HEK293 (cell line): ENCODE measurements at regions not wholly inside any gene's neighbourhood (a gene's known extent, or its start where the extent isn't known, plus 50 kb on each side); places are given as distances from the start of the nearest gene placed in this dataset.
A peak's percentile ranks its signal among the peaks of the same experiment; 100 is the strongest.

Experiments used
- CTCF ChIA-PET: fragments of 350-600 bp; formaldehyde crosslinking; extraction: SDS; loops from one replicate; lab custom pipeline; 2021; ENCODE audit warnings: antibody characterized with exemption; lab: Yijun Ruan, JAX
- POLR2A ChIA-PET: fragments of 300-600 bp; formaldehyde crosslinking; extraction: SDS; loops from one replicate; lab custom pipeline; 2020; ENCODE audit warnings: antibody characterized with exemption, inconsistent platforms; lab: Yijun Ruan, JAX
- H3K27ac ChIP-seq: fragments of 200-500 bp; sonication (Bioruptor generic); 2 replicates; pipeline ENCODE4 v1.5.1; 2014; ENCODE audit warnings: low read depth, low read length, control low read depth, inconsistent platforms; ENCODE audit errors: extremely low read depth
- H3K36me3 ChIP-seq, 2 experiments: fragments of 200-500 bp in 1 of 2; sonication (Bioruptor generic) in 1 of 2; 1 replicate in 1 of 2; 2 replicates in 1 of 2; pipeline ENCODE4 v1.5.1; 2014 to 2017; ENCODE audit warnings: inconsistent platforms in 2 of 2, low read length in 2 of 2; ENCODE audit not compliant: control insufficient read depth in 2 of 2, insufficient read depth in 1 of 2
- H3K4me1 ChIP-seq: fragments of 200-500 bp; sonication (Bioruptor generic); 2 replicates; pipeline ENCODE4 v1.5.1; 2014; ENCODE audit warnings: mild to moderate bottlenecking, low read length, inconsistent platforms; ENCODE audit not compliant: control insufficient read depth, insufficient read depth
- H3K4me3 ChIP-seq: 2 replicates; pipeline ENCODE4 v1.5.1; 2011; ENCODE audit warnings: low read depth, mild to moderate bottlenecking, control low read depth, low read length, moderate library complexity
- H3K9me3 ChIP-seq: fragments of 200-500 bp; sonication (Bioruptor generic); 2 replicates; pipeline ENCODE4 v1.5.1; 2014; ENCODE audit warnings: low read depth, low read length, inconsistent platforms; ENCODE audit not compliant: control insufficient read depth, insufficient read depth
- BCL11B ChIP-seq: fragments of 450-650 bp; formaldehyde crosslinking; IDR thresholded peaks from 2 replicates; pipeline ENCODE4 v1.5.1; 2016; ENCODE audit warnings: low read depth, missing biosample characterization, missing genetic modification characterization
- FEZF1 ChIP-seq: fragments of 450-650 bp; formaldehyde crosslinking; IDR thresholded peaks from 2 replicates; pipeline ENCODE4 v1.5.1; 2016; ENCODE audit warnings: missing biosample characterization, missing genetic modification characterization
- GFI1B ChIP-seq: fragments of 450-650 bp; formaldehyde crosslinking; IDR thresholded peaks from 2 replicates; pipeline ENCODE4 v1.5.1; 2016; ENCODE audit warnings: missing biosample characterization, missing genetic modification characterization
- GLI2 ChIP-seq: fragments of 450-650 bp; formaldehyde crosslinking; IDR thresholded peaks from 2 replicates; pipeline ENCODE4; 2017; ENCODE audit warnings: missing biosample characterization, missing genetic modification characterization, low read depth, borderline replicate concordance
- GLIS1 ChIP-seq: fragments of 450-650 bp; formaldehyde crosslinking; IDR thresholded peaks from 2 replicates; pipeline ENCODE4 v1.5.1; 2016; ENCODE audit warnings: missing biosample characterization, missing genetic modification characterization
- IKZF3 ChIP-seq: fragments of 450-650 bp; IDR thresholded peaks from 2 replicates; pipeline ENCODE4 v1.5.0; 2018; ENCODE audit warnings: missing biosample characterization, mild to moderate bottlenecking, missing genetic modification characterization, moderate library complexity
- OSR2 ChIP-seq: fragments of 450-650 bp; formaldehyde crosslinking; IDR thresholded peaks from 2 replicates; pipeline ENCODE4 v1.5.1; 2016; ENCODE audit warnings: missing biosample characterization, missing genetic modification characterization
- REPIN1 ChIP-seq: fragments of 450-650 bp; formaldehyde crosslinking; IDR thresholded peaks from 2 replicates; pipeline ENCODE4 v1.5.1; 2017; ENCODE audit warnings: missing biosample characterization, missing genetic modification characterization, low read depth
- TRIM28 ChIP-seq: IDR thresholded peaks from 2 replicates; pipeline ENCODE4 v1.6.1; 2011; ENCODE audit warnings: low read length, control low read depth, borderline replicate concordance
- ZEB2 ChIP-seq: fragments of 450-650 bp; formaldehyde crosslinking; IDR thresholded peaks from 2 replicates; pipeline ENCODE4 v1.5.1; 2016; ENCODE audit warnings: missing biosample characterization, missing genetic modification characterization
- ZFP37 ChIP-seq: fragments of 450-650 bp; formaldehyde crosslinking; IDR thresholded peaks from 2 replicates; pipeline ENCODE4 v1.5.1; 2016; ENCODE audit warnings: missing biosample characterization, missing genetic modification characterization
- ZFP69B ChIP-seq: fragments of 450-650 bp; formaldehyde crosslinking; IDR thresholded peaks from 2 replicates; pipeline ENCODE4 v1.5.1; 2016; ENCODE audit warnings: missing biosample characterization, missing genetic modification characterization
- ZNF132 ChIP-seq: fragments of 450-650 bp; formaldehyde crosslinking; IDR thresholded peaks from 2 replicates; pipeline ENCODE4 v1.5.1; 2017; ENCODE audit warnings: missing biosample characterization, missing genetic modification characterization, borderline replicate concordance
- ZNF138 ChIP-seq: fragments of 450-650 bp; formaldehyde crosslinking; IDR thresholded peaks from 2 replicates; pipeline ENCODE4 v1.5.1; 2016; ENCODE audit warnings: missing biosample characterization, missing genetic modification characterization, borderline replicate concordance
- ZNF157 ChIP-seq: fragments of 450-650 bp; formaldehyde crosslinking; IDR thresholded peaks from 2 replicates; pipeline ENCODE4 v1.5.1; 2016; ENCODE audit warnings: missing biosample characterization, missing genetic modification characterization
- ZNF248 ChIP-seq: fragments of 450-650 bp; formaldehyde crosslinking; IDR thresholded peaks from 2 replicates; pipeline ENCODE4 v1.5.1; 2017; ENCODE audit warnings: missing biosample characterization, missing genetic modification characterization
- ZNF335 ChIP-seq: fragments of 450-650 bp; formaldehyde crosslinking; conservative IDR thresholded peaks from 2 replicates; pipeline ENCODE4 v1.5.1; 2016; ENCODE audit warnings: missing biosample characterization, missing genetic modification characterization
- ZNF423 ChIP-seq: fragments of 450-650 bp; formaldehyde crosslinking; IDR thresholded peaks from 2 replicates; pipeline ENCODE4 v1.5.1; 2016; ENCODE audit warnings: missing biosample characterization, missing genetic modification characterization
- ZNF473 ChIP-seq: fragments of 450-650 bp; formaldehyde crosslinking; IDR thresholded peaks from 2 replicates; pipeline ENCODE4 v1.5.1; 2017; ENCODE audit warnings: missing biosample characterization, missing genetic modification characterization
- ZNF501 ChIP-seq: fragments of 450-650 bp; formaldehyde crosslinking; IDR thresholded peaks from 2 replicates; pipeline ENCODE4 v1.5.1; 2016; ENCODE audit warnings: missing biosample characterization, missing genetic modification characterization
- ZNF529 ChIP-seq: fragments of 450-650 bp; formaldehyde crosslinking; IDR thresholded peaks from 2 replicates; pipeline ENCODE4 v1.5.1; 2017; ENCODE audit warnings: missing genetic modification characterization, missing biosample characterization; ENCODE audit not compliant: insufficient replicate concordance
- ZNF530 ChIP-seq: fragments of 450-650 bp; formaldehyde crosslinking; IDR thresholded peaks from 2 replicates; pipeline ENCODE4 v1.5.1; 2016; ENCODE audit warnings: low read depth, missing biosample characterization, missing genetic modification characterization
- ZNF660 ChIP-seq: fragments of 450-650 bp; IDR thresholded peaks from 2 replicates; pipeline ENCODE4 v1.5.1; 2018; ENCODE audit warnings: missing biosample characterization, mild to moderate bottlenecking, missing genetic modification characterization
- ZNF768 ChIP-seq: fragments of 450-650 bp; formaldehyde crosslinking; IDR thresholded peaks from 2 replicates; pipeline ENCODE4 v1.5.1; 2018; ENCODE audit warnings: missing biosample characterization, mild to moderate bottlenecking, missing genetic modification characterization
- TF ChIP-seq, protein P1 (sequence below): fragments of 450-650 bp; formaldehyde crosslinking; IDR thresholded peaks from 2 replicates; pipeline ENCODE4 v1.5.1; 2016; ENCODE audit warnings: missing biosample characterization, missing genetic modification characterization
- TF ChIP-seq, protein P2 (sequence below): fragments of 450-650 bp; formaldehyde crosslinking; IDR thresholded peaks from 2 replicates; pipeline ENCODE4 v1.5.1; 2016; ENCODE audit warnings: missing biosample characterization, missing genetic modification characterization
- TF ChIP-seq, protein P3 (sequence below): sonication (generic); formaldehyde crosslinking; IDR thresholded peaks from 2 replicates; pipeline ENCODE4 v1.8.1; 2022; ENCODE audit warnings: mild to moderate bottlenecking, moderate library complexity, missing genetic modification reagents

DNA sequence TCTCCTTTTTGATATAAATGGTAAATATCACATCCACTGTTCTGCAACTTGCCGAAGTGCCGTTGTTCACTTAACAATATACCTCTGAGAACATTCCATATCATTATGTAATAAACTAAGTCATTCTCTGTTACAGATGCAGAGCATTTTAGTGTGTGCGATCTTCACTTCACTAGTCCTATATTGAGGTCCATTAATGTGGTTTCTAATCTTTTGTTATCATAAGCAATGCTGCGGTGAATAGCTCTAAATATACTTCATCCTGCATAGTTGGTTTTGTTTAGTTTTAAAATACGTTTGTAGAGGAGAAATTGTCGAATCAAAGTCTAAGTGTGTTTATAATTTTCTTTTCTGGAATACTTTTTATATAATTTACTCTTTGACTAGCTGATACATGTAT, 280.3 kb upstream of the TRIB2 start (continued):
- TF ChIP-seq ZNF248 (tag by site-specific recombination): no peak
- TF ChIP-seq GLI2 (tag by site-specific recombination): no peak
- TF ChIP-seq, protein P1, sequence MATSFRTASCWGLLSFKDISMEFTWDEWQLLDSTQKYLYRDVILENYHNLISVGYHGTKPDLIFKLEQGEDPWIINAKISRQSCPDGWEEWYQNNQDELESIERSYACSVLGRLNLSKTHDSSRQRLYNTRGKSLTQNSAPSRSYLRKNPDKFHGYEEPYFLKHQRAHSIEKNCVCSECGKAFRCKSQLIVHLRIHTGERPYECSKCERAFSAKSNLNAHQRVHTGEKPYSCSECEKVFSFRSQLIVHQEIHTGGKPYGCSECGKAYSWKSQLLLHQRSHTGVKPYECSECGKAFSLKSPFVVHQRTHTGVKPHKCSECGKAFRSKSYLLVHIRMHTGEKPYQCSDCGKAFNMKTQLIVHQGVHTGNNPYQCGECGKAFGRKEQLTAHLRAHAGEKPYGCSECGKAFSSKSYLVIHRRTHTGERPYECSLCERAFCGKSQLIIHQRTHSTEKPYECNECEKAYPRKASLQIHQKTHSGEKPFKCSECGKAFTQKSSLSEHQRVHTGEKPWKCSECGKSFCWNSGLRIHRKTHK (tag by site-specific recombination): no peak

DNA sequence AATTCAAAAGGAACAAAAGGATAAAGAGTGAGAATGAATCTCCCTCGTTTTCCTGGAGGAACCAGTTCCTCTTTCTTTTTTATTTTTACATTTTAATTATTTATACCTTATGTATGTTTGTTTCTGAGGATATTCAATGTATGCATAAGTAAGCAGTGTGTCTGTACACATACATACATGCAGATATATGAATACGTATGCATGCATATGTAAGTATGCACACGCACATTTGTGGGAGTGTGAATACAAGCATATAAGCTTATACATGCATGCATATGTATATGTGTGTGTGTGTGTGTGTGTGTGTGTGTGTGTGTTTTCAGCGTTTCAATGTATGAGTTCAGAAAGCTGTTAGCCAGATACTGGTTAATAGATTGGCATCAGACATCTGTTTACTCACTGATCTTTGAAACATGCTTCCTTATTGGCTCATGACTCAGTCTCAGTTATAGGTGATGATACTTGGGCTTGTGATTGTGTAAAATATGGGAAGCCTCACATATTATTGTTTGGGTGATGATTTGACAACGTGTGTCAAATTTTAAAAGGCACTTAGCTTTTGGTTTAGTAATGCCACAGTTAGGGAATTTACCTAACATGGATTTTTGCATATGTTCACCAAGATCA, 279.7 kb upstream of the TRIB2 start:
- POLR2A ChIA-PET: no interaction called here
- Histone ChIP-seq H3K4me3 (no peak overlapping the region), H3K27ac (no peak overlapping the region), H3K9me3 (no peaks in the 10 kb centered on the region), H3K4me1 (no peaks in the 10 kb centered on the region; the same call in 1 of the 2 replicates), H3K36me3 (no peaks in the 10 kb centered on the region)
- CTCF ChIA-PET: no interaction called here
- TF ChIP-seq, protein P2, sequence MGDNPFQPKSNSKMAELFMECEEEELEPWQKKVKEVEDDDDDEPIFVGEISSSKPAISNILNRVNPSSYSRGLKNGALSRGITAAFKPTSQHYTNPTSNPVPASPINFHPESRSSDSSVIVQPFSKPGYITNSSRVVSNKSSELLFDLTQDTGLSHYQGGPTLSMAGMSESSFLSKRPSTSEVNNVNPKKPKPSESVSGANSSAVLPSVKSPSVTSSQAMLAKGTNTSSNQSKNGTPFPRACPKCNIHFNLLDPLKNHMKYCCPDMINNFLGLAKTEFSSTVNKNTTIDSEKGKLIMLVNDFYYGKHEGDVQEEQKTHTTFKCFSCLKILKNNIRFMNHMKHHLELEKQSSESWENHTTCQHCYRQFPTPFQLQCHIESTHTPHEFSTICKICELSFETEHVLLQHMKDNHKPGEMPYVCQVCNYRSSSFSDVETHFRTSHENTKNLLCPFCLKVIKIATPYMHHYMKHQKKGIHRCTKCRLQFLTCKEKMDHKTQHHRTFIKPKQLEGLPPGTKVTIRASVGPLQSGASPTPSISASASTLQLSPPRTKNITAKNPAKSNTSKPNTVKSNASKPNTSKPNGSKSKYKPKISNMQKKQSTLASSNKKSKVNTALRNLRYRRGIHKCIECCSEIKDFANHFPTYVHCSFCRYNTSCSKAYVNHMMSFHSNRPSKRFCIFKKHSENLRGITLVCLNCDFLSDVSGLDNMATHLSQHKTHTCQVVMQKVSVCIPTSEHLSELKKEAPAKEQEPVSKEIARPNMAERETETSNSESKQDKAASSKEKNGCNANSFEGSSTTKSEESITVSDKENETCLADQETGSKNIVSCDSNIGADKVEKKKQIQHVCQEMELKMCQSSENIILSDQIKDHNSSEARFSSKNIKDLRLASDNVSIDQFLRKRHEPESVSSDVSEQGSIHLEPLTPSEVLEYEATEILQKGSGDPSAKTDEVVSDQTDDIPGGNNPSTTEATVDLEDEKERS (tag by site-specific recombination): no peak
- no peak for TF ChIP-seq REPIN1
- TF ChIP-seq, protein P3, sequence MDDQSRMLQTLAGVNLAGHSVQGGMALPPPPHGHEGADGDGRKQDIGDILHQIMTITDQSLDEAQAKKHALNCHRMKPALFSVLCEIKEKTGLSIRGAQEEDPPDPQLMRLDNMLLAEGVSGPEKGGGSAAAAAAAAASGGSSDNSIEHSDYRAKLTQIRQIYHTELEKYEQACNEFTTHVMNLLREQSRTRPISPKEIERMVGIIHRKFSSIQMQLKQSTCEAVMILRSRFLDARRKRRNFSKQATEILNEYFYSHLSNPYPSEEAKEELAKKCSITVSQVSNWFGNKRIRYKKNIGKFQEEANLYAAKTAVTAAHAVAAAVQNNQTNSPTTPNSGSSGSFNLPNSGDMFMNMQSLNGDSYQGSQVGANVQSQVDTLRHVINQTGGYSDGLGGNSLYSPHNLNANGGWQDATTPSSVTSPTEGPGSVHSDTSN (CRISPR knock-in tag): no peak
- TF ChIP-seq ZFP37 (tag by site-specific recombination): no peak
- TF ChIP-seq ZNF660 (tag by site-specific recombination): no peak
- no peak for TF ChIP-seq ZEB2 (tag by site-specific recombination)
- TF ChIP-seq ZFP69B (tag by site-specific recombination): no peak
- TF ChIP-seq ZNF138 (tag by site-specific recombination): no peak
- no peak for TF ChIP-seq GFI1B (tag by site-specific recombination)
- TF ChIP-seq ZNF501 (tag by site-specific recombination): no peak
- no peak for TF ChIP-seq ZNF473 (tag by site-specific recombination)
- TF ChIP-seq FEZF1 (tag by site-specific recombination): no peak
- TF ChIP-seq ZNF768: no peak
- no peak for TF ChIP-seq ZNF530

DNA sequence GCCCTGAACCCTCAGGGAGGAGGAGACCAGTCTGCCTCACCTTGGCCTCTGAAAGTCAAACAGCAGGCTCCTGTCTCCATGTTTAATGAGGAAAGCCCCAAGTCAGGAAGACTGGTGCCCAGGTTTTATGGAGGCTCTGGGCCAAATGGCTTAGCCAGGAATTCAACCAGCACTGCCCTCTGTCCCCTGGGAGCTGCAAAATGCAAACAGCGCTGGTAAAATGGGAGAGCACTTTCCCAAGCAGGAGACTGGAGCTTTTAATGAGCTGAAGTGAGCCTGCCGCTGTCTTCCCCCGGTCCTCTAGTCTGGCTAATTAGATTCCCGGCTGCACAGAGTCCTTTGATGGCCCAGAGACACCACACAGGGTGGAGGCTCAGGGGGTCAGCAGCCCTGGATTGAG, 276.0 kb upstream of the TRIB2 start:
- Histone ChIP-seq H3K4me3 (no peak overlapping the region), H3K36me3 (no peaks in the 10 kb centered on the region), H3K4me1 (no peaks in the 10 kb centered on the region; the same call in 1 of the 2 replicates), H3K9me3 (no peaks in the 10 kb centered on the region), H3K27ac (0 out of 2 replicates have a peak overlapping the region, but pooled peaks have one; percentile 19)
- TF ChIP-seq IKZF3 (tag by site-specific recombination) (no peak), TRIM28 (0 out of 2 replicates have a peak, but pooled peaks have one; percentile 43), ZNF529 (tag by site-specific recombination) (no peak), GLIS1 (tag by site-specific recombination) (peak; percentile 47), BCL11B (no peak), OSR2 (tag by site-specific recombination) (no peak), ZNF423 (tag by site-specific recombination) (peak; percentile 80), ZNF132 (no peak), ZNF335 (tag by site-specific recombination) (no peak), ZNF157 (tag by site-specific recombination) (no peak)
- ChIA-PET POLR2A (no interaction called here), CTCF (interaction anchor here (1.6 kb wide), 1 partner anchor 26 kb away, joined by 6 read pairs; no protein-coding TSS in a partner anchor)
